A673 (cell line): ENCODE measurements at regions not wholly inside any gene's neighbourhood (a gene's known extent, or its start where the extent isn't known, plus 50 kb on each side); places are given as distances from the start of the nearest gene placed in this dataset.

Experiments used
- CTCF ChIP-seq: fragments of 300-800, 200-600 bp; sonication (generic); conservative IDR thresholded peaks from 2 replicates; pipeline ENCODE4 v1.5.1; 2017; ENCODE audit warnings: low read depth, mild to moderate bottlenecking, antibody characterized with exemption, low read length, moderate library complexity, mixed read lengths
- EZH2 ChIP-seq: fragments of 200-600 bp; sonication (generic); IDR thresholded peaks from 2 replicates; pipeline ENCODE4 v1.6.1; 2017; ENCODE audit warnings: borderline replicate concordance, low read depth, mild to moderate bottlenecking, mixed read lengths, antibody characterized with exemption, low read length; ENCODE audit not compliant: poor library complexity, severe bottlenecking

GRCh38 chr13:104181526-104182231, 1115.5 kb upstream of the SLC10A2 start:
- no peak for TF ChIP-seq CTCF
- TF ChIP-seq EZH2: no peak
